22Rv1 (cell line): ENCODE measurements at regions not wholly inside any gene's neighbourhood (a gene's known extent, or its start where the extent isn't known, plus 50 kb on each side); places are given as distances from the start of the nearest gene placed in this dataset.

Experiments
- ZFX ChIP-seq: fragments of 450-650 bp; IDR thresholded peaks from 2 replicates; pipeline ENCODE4 v1.6.1; 2017; ENCODE audit warnings: antibody characterized with exemption, borderline replicate concordance
- TF ChIP-seq, protein P1 (sequence below): fragments of 450-650 bp; IDR thresholded peaks from 2 replicates; pipeline ENCODE4 v1.5.1; 2017; ENCODE audit warnings: mild to moderate bottlenecking

DNA sequence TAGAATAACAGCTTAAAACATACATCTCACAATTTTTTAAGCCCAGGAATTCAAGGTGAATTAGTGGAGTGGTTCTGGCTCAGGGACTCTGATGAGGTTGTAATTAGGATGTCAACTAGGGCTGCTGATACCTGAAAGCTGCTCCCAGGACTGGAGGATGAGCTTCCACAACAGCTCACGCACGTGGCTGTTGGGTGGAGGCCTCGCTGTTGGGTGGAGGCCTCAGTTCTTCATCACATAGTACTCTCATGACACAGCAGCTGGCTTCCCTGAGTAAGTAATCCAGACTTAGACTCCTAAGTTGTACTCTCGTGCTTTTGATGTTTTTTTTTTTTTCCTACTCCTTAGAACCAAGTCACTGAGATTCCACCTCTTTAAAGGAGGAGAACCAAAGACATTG, 577.1 kb upstream of the PRR20A start:
- TF ChIP-seq, protein P1, sequence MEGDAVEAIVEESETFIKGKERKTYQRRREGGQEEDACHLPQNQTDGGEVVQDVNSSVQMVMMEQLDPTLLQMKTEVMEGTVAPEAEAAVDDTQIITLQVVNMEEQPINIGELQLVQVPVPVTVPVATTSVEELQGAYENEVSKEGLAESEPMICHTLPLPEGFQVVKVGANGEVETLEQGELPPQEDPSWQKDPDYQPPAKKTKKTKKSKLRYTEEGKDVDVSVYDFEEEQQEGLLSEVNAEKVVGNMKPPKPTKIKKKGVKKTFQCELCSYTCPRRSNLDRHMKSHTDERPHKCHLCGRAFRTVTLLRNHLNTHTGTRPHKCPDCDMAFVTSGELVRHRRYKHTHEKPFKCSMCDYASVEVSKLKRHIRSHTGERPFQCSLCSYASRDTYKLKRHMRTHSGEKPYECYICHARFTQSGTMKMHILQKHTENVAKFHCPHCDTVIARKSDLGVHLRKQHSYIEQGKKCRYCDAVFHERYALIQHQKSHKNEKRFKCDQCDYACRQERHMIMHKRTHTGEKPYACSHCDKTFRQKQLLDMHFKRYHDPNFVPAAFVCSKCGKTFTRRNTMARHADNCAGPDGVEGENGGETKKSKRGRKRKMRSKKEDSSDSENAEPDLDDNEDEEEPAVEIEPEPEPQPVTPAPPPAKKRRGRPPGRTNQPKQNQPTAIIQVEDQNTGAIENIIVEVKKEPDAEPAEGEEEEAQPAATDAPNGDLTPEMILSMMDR: no peak
- TF ChIP-seq ZFX: no peak
